GM23338 (cell line): ENCODE measurements at regions not wholly inside any gene's neighbourhood (a gene's known extent, or its start where the extent isn't known, plus 50 kb on each side); places are given as distances from the start of the nearest gene placed in this dataset.
"Not testable (repeated sequence)": the region's sequence is repeated elsewhere in the genome, so short reads cannot be mapped to it uniquely, and the experiment has no call there.

Source experiments
- ATAC-seq: fragments of 200-7000 bp; cut with Tn5 transposase; 3 replicates; pipeline ENCODE4 v1.9.1; 2020
- DNase-seq: peaks from one replicate; pipeline ENCODE4 v3.0.0-alpha.2; 2015; ENCODE audit warnings: low spot score
- H2AFZ ChIP-seq: fragments of 200-600 bp; sonication (generic); 2 replicates; pipeline ENCODE4 v1.8.0; 2016; ENCODE audit warnings: antibody characterized with exemption, mild to moderate bottlenecking, moderate library complexity
- H3F3A ChIP-seq: fragments of 200-600 bp; sonication (generic); replicated peaks from 2 replicates; pipeline ENCODE4 v1.8.0; 2017; ENCODE audit warnings: antibody characterized with exemption, mixed run types, low read depth
- H3K27ac ChIP-seq: fragments of 200-600 bp; sonication (generic); 2 replicates; pipeline ENCODE4 v1.6.1; 2016; ENCODE audit warnings: low read depth
- H3K27me3 ChIP-seq: fragments of 200-600 bp; sonication (generic); 2 replicates; pipeline ENCODE4 v1.8.0; 2016; ENCODE audit warnings: mild to moderate bottlenecking, mixed run types, moderate library complexity; ENCODE audit not compliant: insufficient read depth
- H3K36me3 ChIP-seq: fragments of 200-600 bp; sonication (generic); 2 replicates; pipeline ENCODE4 v1.8.0; 2016; ENCODE audit warnings: mild to moderate bottlenecking; ENCODE audit not compliant: insufficient read depth
- H3K4me1 ChIP-seq: fragments of 200-600 bp; sonication (generic); 2 replicates; pipeline ENCODE4 v1.8.0; 2016; ENCODE audit warnings: mild to moderate bottlenecking, moderate library complexity; ENCODE audit not compliant: insufficient read depth
- H3K4me2 ChIP-seq: fragments of 200-600 bp; sonication (generic); 2 replicates; pipeline ENCODE4 v1.7.1; 2017; ENCODE audit warnings: mixed run types
- H3K4me3 ChIP-seq: fragments of 200-600 bp; sonication (generic); 2 replicates; pipeline ENCODE4 v1.6.1; 2016; ENCODE audit warnings: mixed run types
- H3K79me2 ChIP-seq: fragments of 200-600 bp; sonication (generic); replicated peaks from 2 replicates; pipeline ENCODE4 v1.8.0; 2017; ENCODE audit warnings: mild to moderate bottlenecking; ENCODE audit not compliant: insufficient read depth
- H3K9me2 ChIP-seq: fragments of 200-600 bp; sonication (generic); 2 replicates; pipeline ENCODE4 v1.8.0; 2017; ENCODE audit not compliant: insufficient read depth
- H4K20me1 ChIP-seq: fragments of 200-600 bp; sonication (generic); replicated peaks from 2 replicates; pipeline ENCODE4 v1.8.0; 2017; ENCODE audit warnings: mild to moderate bottlenecking; ENCODE audit not compliant: insufficient read depth
- H3K27ac Mint-ChIP-seq: 2 replicates; pipeline ENCODE4 v1.8.0; 2020; ENCODE audit warnings: inconsistent platforms, mild to moderate bottlenecking, moderate library complexity, mixed read lengths
- H3K27me3 Mint-ChIP-seq: 3 replicates; pipeline ENCODE4 v1.8.0; 2022; ENCODE audit warnings: low read depth, mild to moderate bottlenecking, moderate library complexity, mixed read lengths, inconsistent platforms; ENCODE audit not compliant: insufficient read depth, poor library complexity
- H3K36me3 Mint-ChIP-seq: 3 replicates; pipeline ENCODE4 v1.8.0; 2021; ENCODE audit warnings: low read depth, mild to moderate bottlenecking, inconsistent platforms, moderate library complexity, mixed read lengths
- H3K4me1 Mint-ChIP-seq: 3 replicates; pipeline ENCODE4 v1.8.0; 2020; ENCODE audit warnings: mild to moderate bottlenecking, inconsistent platforms, mixed read lengths
- H3K4me3 Mint-ChIP-seq: 3 replicates; pipeline ENCODE4 v1.8.0; 2021; ENCODE audit warnings: moderate library complexity, mild to moderate bottlenecking, inconsistent platforms, mixed read lengths
- H3K9me3 Mint-ChIP-seq: 3 replicates; pipeline ENCODE4 v1.8.0; 2020; ENCODE audit warnings: moderate library complexity, mild to moderate bottlenecking, inconsistent platforms, mixed read lengths
- CREB1 ChIP-seq: fragments of 250-450 bp; sonication (Bioruptor Pico); IDR thresholded peaks from 2 replicates; pipeline ENCODE4 v1.5.0; 2020; ENCODE audit warnings: low read depth, mild to moderate bottlenecking, moderate library complexity
- EZH2 ChIP-seq: fragments of 200-600 bp; sonication (generic); IDR thresholded peaks from one replicate; pipeline ENCODE4 v1.8.0; 2017; ENCODE audit warnings: antibody characterized with exemption, mild to moderate bottlenecking, low read depth; ENCODE audit not compliant: unreplicated experiment
- EZH2phosphoT487 ChIP-seq: fragments of 200-600 bp; sonication (generic); IDR thresholded peaks from one replicate; pipeline ENCODE4 v1.8.1; 2018; ENCODE audit warnings: antibody characterized with exemption; ENCODE audit not compliant: unreplicated experiment
- JUNB ChIP-seq: IDR thresholded peaks from one replicate; pipeline ENCODE4 v1.6.1; 2016; ENCODE audit warnings: antibody characterized with exemption; ENCODE audit not compliant: unreplicated experiment
- NANOG ChIP-seq: IDR thresholded peaks from 2 replicates; pipeline ENCODE4 v1.6.1; 2016; ENCODE audit warnings: antibody characterized with exemption, borderline replicate concordance
- POLR2AphosphoS5 ChIP-seq: IDR thresholded peaks from 2 replicates; pipeline ENCODE4 v1.6.1; 2016; ENCODE audit warnings: antibody characterized with exemption, low read depth
- STAT1 ChIP-seq: IDR thresholded peaks from one replicate; pipeline ENCODE4 v1.6.1; 2016; ENCODE audit warnings: antibody characterized with exemption; ENCODE audit not compliant: unreplicated experiment
- ZNF114 ChIP-seq: fragments of 250-450 bp; sonication (Bioruptor Pico); IDR thresholded peaks from 2 replicates; pipeline ENCODE4 v1.5.0; 2020; ENCODE audit warnings: mild to moderate bottlenecking, moderate library complexity
- ZNF331 ChIP-seq: fragments of 250-450 bp; sonication (Bioruptor Pico); IDR thresholded peaks from 2 replicates; pipeline ENCODE4 v1.5.0; 2020; ENCODE audit warnings: low read depth, mild to moderate bottlenecking, moderate library complexity
- TF ChIP-seq, protein P1 (sequence below), 2 experiments: fragments of 200-600 bp in 1 of 2; sonication (generic) in 1 of 2; conservative IDR thresholded peaks; 2 replicates each; pipeline versions ENCODE4 v1.5.1 to v1.6.1; 2016 to 2017; ENCODE audit warnings: antibody characterized with exemption in 2 of 2, low read depth in 2 of 2, mild to moderate bottlenecking in 2 of 2, moderate library complexity in 1 of 2
- TF ChIP-seq, protein P2 (sequence below): IDR thresholded peaks from 2 replicates; pipeline ENCODE4 v1.6.1; 2016; ENCODE audit warnings: antibody characterized with exemption
- TF ChIP-seq, protein P3 (sequence below): fragments of 250-450 bp; sonication (Bioruptor Pico); IDR thresholded peaks from 2 replicates; pipeline ENCODE4 v1.5.0; 2020; ENCODE audit warnings: mild to moderate bottlenecking, moderate library complexity

DNA sequence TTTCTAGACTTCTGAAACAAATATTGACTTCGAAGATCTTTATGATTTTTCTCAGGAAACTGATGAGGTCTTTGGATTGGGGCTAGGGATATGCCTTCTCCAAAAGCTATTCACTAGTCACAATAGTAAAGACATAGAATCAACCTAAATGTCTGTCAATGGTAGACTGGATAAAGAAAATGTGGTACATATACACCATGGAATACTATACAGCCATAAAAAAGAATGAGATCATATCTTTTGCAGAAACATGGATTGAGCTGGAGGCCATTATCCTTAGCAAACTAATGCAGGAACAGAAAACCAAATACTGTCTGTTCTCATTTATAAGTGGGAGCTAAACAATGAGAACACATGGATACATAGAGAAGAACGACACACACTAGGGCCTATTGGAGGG, 308.5 kb upstream of the HNRNPA3 start:
- H3K4me3 Mint-ChIP-seq, H3K4me1 ChIP-seq, H3K4me3 ChIP-seq, H3K27ac Mint-ChIP-seq, H3K27ac ChIP-seq, H3K4me1 Mint-ChIP-seq, H3K27me3 ChIP-seq, H3K36me3 Mint-ChIP-seq, H3K79me2 ChIP-seq, H3K9me2 ChIP-seq, H3K4me2 ChIP-seq, DNase-seq, H3K36me3 ChIP-seq, H2AFZ ChIP-seq, H3K27me3 Mint-ChIP-seq, H3F3A ChIP-seq, H4K20me1 ChIP-seq, ATAC-seq, H3K9me3 Mint-ChIP-seq: not testable (repeated sequence)

DNA sequence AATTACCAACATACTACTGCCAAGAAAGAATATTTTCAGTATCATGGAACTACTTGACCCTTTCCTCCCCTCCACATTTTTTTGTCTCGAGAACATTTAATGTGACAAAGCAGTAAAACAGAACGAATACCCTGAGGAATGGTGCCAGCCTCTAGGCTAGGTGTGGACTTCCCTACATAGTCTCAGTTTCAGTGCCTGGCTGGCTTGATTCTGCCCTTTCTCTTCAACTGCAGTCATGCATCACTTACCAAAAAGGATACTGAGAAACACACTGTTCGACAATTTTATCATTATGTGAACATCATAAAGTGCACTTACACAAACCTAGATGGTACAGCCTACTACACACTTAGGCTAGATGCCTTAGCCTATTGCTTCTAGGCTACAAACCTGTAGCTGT, 305.3 kb upstream of the HNRNPA3 start:
- H3K4me1 ChIP-seq, result no peaks in the 10 kb centered on the region
- DNase-seq (no peak), ATAC-seq (no peak)
- no peak overlapping the region for H2AFZ ChIP-seq
- no peak overlapping the region for H3K4me2 ChIP-seq
- H3K36me3 Mint-ChIP-seq, result no peaks in the 10 kb centered on the region
- no peaks in the 10 kb centered on the region for H3K79me2 ChIP-seq
- no peaks in the 10 kb centered on the region for H3F3A ChIP-seq
- no peaks in the 10 kb centered on the region for H3K27me3 Mint-ChIP-seq
- H3K4me3 ChIP-seq, result no peak overlapping the region
- TF ChIP-seq NANOG, result no peak
- no peak for TF ChIP-seq ZNF331 (CRISPR knock-in tag)
- TF ChIP-seq CREB1 (CRISPR knock-in tag), result no peak
- no peak for TF ChIP-seq POLR2AphosphoS5
- no peak for TF ChIP-seq JUNB
- no peak for TF ChIP-seq EZH2phosphoT487
- TF ChIP-seq, protein P1, sequence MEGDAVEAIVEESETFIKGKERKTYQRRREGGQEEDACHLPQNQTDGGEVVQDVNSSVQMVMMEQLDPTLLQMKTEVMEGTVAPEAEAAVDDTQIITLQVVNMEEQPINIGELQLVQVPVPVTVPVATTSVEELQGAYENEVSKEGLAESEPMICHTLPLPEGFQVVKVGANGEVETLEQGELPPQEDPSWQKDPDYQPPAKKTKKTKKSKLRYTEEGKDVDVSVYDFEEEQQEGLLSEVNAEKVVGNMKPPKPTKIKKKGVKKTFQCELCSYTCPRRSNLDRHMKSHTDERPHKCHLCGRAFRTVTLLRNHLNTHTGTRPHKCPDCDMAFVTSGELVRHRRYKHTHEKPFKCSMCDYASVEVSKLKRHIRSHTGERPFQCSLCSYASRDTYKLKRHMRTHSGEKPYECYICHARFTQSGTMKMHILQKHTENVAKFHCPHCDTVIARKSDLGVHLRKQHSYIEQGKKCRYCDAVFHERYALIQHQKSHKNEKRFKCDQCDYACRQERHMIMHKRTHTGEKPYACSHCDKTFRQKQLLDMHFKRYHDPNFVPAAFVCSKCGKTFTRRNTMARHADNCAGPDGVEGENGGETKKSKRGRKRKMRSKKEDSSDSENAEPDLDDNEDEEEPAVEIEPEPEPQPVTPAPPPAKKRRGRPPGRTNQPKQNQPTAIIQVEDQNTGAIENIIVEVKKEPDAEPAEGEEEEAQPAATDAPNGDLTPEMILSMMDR (conservative IDR thresholded peaks at IDR 0.05; ENCODE audit: low read depth in 2 of 2), result no peak
- TF ChIP-seq, protein P2, sequence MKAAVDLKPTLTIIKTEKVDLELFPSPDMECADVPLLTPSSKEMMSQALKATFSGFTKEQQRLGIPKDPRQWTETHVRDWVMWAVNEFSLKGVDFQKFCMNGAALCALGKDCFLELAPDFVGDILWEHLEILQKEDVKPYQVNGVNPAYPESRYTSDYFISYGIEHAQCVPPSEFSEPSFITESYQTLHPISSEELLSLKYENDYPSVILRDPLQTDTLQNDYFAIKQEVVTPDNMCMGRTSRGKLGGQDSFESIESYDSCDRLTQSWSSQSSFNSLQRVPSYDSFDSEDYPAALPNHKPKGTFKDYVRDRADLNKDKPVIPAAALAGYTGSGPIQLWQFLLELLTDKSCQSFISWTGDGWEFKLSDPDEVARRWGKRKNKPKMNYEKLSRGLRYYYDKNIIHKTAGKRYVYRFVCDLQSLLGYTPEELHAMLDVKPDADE, result no peak
- no peak for TF ChIP-seq STAT1
- TF ChIP-seq EZH2, result no peak
- TF ChIP-seq, protein P3, sequence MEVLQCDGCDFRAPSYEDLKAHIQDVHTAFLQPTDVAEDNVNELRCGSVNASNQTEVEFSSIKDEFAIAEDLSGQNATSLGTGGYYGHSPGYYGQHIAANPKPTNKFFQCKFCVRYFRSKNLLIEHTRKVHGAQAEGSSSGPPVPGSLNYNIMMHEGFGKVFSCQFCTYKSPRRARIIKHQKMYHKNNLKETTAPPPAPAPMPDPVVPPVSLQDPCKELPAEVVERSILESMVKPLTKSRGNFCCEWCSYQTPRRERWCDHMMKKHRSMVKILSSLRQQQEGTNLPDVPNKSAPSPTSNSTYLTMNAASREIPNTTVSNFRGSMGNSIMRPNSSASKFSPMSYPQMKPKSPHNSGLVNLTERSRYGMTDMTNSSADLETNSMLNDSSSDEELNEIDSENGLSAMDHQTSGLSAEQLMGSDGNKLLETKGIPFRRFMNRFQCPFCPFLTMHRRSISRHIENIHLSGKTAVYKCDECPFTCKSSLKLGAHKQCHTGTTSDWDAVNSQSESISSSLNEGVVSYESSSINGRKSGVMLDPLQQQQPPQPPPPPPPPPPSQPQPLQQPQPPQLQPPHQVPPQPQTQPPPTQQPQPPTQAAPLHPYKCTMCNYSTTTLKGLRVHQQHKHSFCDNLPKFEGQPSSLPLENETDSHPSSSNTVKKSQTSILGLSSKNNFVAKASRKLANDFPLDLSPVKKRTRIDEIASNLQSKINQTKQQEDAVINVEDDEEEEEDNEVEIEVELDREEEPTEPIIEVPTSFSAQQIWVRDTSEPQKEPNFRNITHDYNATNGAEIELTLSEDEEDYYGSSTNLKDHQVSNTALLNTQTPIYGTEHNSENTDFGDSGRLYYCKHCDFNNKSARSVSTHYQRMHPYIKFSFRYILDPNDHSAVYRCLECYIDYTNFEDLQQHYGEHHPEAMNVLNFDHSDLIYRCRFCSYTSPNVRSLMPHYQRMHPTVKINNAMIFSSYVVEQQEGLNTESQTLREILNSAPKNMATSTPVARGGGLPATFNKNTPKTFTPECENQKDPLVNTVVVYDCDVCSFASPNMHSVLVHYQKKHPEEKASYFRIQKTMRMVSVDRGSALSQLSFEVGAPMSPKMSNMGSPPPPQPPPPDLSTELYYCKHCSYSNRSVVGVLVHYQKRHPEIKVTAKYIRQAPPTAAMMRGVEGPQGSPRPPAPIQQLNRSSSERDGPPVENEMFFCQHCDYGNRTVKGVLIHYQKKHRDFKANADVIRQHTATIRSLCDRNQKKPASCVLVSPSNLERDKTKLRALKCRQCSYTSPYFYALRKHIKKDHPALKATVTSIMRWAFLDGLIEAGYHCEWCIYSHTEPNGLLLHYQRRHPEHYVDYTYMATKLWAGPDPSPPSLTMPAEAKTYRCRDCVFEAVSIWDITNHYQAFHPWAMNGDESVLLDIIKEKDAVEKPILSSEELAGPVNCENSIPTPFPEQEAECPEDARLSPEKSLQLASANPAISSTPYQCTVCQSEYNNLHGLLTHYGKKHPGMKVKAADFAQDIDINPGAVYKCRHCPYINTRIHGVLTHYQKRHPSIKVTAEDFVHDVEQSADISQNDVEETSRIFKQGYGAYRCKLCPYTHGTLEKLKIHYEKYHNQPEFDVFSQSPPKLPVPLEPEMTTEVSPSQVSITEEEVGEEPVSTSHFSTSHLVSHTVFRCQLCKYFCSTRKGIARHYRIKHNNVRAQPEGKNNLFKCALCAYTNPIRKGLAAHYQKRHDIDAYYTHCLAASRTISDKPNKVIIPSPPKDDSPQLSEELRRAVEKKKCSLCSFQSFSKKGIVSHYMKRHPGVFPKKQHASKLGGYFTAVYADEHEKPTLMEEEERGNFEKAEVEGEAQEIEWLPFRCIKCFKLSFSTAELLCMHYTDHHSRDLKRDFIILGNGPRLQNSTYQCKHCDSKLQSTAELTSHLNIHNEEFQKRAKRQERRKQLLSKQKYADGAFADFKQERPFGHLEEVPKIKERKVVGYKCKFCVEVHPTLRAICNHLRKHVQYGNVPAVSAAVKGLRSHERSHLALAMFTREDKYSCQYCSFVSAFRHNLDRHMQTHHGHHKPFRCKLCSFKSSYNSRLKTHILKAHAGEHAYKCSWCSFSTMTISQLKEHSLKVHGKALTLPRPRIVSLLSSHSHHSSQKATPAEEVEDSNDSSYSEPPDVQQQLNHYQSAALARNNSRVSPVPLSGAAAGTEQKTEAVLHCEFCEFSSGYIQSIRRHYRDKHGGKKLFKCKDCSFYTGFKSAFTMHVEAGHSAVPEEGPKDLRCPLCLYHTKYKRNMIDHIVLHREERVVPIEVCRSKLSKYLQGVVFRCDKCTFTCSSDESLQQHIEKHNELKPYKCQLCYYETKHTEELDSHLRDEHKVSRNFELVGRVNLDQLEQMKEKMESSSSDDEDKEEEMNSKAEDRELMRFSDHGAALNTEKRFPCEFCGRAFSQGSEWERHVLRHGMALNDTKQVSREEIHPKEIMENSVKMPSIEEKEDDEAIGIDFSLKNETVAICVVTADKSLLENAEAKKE (CRISPR knock-in tag), result no peak
- TF ChIP-seq ZNF114, result no peak
- H3K36me3 ChIP-seq, result no peaks in the 10 kb centered on the region
- no peaks in the 10 kb centered on the region for H4K20me1 ChIP-seq
- H3K9me2 ChIP-seq, result peaks cover 8% of the 10 kb centered on the region; the same call in 1 of the 2 replicates
- no peaks in the 10 kb centered on the region for H3K4me1 Mint-ChIP-seq
- no peak overlapping the region for H3K27ac ChIP-seq
- no peaks in the 10 kb centered on the region for H3K27me3 ChIP-seq
- no peak overlapping the region for H3K4me3 Mint-ChIP-seq
- no peak overlapping the region for H3K27ac Mint-ChIP-seq
- no peaks in the 10 kb centered on the region for H3K9me3 Mint-ChIP-seq
